Upper lobe of left lung (tissue), 4 donors: ENCODE measurements at regions not wholly inside any gene's neighbourhood (a gene's known extent, or its start where the extent isn't known, plus 50 kb on each side); places are given as distances from the start of the nearest gene placed in this dataset.

ENCODE experiments used
- CTCF ChIP-seq, 6 experiments: fragments of 450-650 bp in 4 of 6; fragments of 200-600 bp in 2 of 6; sonication (generic) in 2 of 6; IDR thresholded peaks; one replicate each; pipeline ENCODE4 v1.5.1; 2016 to 2019; ENCODE audit warnings: antibody characterized with exemption in 6 of 6
- EP300 ChIP-seq, 4 donors: sonication (generic); formaldehyde crosslinking; IDR thresholded peaks; one replicate each; pipeline ENCODE4 v1.5.1; 2017; ENCODE audit warnings: antibody characterized with exemption in 4 of 4, control low read depth in 2 of 4
- POLR2A ChIP-seq, 4 donors: fragments of 450-650 bp; IDR thresholded peaks; one replicate each; pipeline ENCODE4 v1.5.1; 2016 to 2017; ENCODE audit warnings: antibody characterized with exemption in 4 of 4, mild to moderate bottlenecking in 2 of 4
- POLR2AphosphoS5 ChIP-seq, 2 donors: sonication (generic); formaldehyde crosslinking; IDR thresholded peaks; one replicate each; pipeline ENCODE4 v1.5.1; 2017; ENCODE audit warnings: antibody characterized with exemption in 2 of 2

GRCh38 chr14:95434121-95434520 is 82.3 kb downstream of the SYNE3 start:
- TF ChIP-seq CTCF (IDR thresholded peaks at IDR 0.05) (no peak), POLR2AphosphoS5 (IDR thresholded peaks at IDR 0.05) (no peak), POLR2A (IDR thresholded peaks at IDR 0.05) (no peak), EP300 (IDR thresholded peaks at IDR 0.05) (no peak)
